ENCODE measurements at regions not wholly inside any gene's neighbourhood (a gene's known extent, or its start where the extent isn't known, plus 50 kb on each side); places are given as distances from the start of the nearest gene placed in this dataset.
"Not testable (repeated sequence)": the region's sequence is repeated elsewhere in the genome, so short reads cannot be mapped to it uniquely, and the experiment has no call there.

DNA sequence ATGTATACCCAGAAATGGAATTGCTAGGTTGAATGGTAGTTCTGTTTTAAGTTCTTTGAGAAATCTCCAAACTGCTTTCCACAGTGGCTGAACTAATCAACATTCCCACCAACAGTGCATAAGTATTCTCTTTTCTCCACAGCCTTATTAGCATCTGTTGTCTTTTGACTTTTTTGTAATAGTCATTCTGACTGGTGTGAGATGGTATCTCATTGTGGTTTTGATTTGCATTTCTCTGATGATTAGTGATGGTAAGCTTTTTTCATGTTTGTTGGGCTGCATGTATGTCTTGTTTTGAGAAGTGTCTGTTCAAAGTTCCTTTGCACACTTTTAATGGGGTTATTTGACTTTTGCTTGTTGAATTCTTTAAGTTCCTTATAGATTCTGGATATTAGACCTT lies 52.4 kb upstream of the EHHADH start:
- H3K9me3 ChIP-seq (ENCODE audit: control insufficient read depth, insufficient read depth, low read depth, low read length); H3K4me3 ChIP-seq (ENCODE audit: low read depth, low read length); H3K4me1 ChIP-seq (ENCODE audit: control insufficient read depth, insufficient read depth, low read length); POLR2A ChIA-PET; H3K27ac ChIP-seq (ENCODE audit: extremely low read depth, low read depth, low read length): not testable (repeated sequence)
- peaks cover 0 to 21% of the 10 kb centered on the region in 2 experiments; a peak in 1 of 3 replicates for H3K36me3 ChIP-seq (ENCODE audit: control insufficient read depth in 2 of 2, insufficient read depth in 1 of 2, low read length in 2 of 2)
- CTCF ChIA-PET: interaction anchor here (1.1 kb wide), 1 partner anchor 9 kb away, joined by 4 read pairs; no protein-coding TSS in a partner anchor

DNA sequence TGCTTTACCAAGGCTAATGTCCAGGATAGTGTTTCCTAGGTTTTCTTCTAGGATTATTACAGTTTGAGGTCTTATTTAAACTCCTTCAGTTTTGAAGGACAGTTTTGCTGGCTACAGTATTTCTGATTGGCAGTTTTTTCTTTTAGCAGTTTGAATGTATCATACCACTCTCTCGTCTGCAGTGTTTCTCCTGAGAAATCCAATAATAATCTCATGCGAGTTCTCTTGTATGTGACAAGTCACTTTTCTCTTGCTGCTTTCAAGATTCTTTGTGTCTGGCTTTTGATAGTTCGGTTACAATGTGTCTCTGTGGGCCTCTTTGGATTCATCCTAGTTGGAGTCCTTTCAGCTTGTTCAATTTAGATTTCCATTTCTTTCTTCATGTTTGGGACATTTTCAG lies 53.0 kb upstream of the EHHADH start:
- no peaks in the 10 kb centered on the region for H3K4me1 ChIP-seq (ENCODE audit: control insufficient read depth, insufficient read depth, low read length)
- no peak overlapping the region for H3K4me3 ChIP-seq (ENCODE audit: low read depth, low read length)
- TF ChIP-seq, protein P1, sequence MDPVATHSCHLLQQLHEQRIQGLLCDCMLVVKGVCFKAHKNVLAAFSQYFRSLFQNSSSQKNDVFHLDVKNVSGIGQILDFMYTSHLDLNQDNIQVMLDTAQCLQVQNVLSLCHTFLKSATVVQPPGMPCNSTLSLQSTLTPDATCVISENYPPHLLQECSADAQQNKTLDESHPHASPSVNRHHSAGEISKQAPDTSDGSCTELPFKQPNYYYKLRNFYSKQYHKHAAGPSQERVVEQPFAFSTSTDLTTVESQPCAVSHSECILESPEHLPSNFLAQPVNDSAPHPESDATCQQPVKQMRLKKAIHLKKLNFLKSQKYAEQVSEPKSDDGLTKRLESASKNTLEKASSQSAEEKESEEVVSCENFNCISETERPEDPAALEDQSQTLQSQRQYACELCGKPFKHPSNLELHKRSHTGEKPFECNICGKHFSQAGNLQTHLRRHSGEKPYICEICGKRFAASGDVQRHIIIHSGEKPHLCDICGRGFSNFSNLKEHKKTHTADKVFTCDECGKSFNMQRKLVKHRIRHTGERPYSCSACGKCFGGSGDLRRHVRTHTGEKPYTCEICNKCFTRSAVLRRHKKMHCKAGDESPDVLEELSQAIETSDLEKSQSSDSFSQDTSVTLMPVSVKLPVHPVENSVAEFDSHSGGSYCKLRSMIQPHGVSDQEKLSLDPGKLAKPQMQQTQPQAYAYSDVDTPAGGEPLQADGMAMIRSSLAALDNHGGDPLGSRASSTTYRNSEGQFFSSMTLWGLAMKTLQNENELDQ (tag by site-specific recombination; IDR thresholded peaks at IDR 0.05; ENCODE audit: low read depth): no peak
- TF ChIP-seq ZNF791 (tag by site-specific recombination; IDR thresholded peaks at IDR 0.05) (peak; percentile 88), SETDB1 (IDR thresholded peaks at IDR 0.05; ENCODE audit: insufficient read length, low read length) (peak; percentile 82)
- TF ChIP-seq, protein P2, sequence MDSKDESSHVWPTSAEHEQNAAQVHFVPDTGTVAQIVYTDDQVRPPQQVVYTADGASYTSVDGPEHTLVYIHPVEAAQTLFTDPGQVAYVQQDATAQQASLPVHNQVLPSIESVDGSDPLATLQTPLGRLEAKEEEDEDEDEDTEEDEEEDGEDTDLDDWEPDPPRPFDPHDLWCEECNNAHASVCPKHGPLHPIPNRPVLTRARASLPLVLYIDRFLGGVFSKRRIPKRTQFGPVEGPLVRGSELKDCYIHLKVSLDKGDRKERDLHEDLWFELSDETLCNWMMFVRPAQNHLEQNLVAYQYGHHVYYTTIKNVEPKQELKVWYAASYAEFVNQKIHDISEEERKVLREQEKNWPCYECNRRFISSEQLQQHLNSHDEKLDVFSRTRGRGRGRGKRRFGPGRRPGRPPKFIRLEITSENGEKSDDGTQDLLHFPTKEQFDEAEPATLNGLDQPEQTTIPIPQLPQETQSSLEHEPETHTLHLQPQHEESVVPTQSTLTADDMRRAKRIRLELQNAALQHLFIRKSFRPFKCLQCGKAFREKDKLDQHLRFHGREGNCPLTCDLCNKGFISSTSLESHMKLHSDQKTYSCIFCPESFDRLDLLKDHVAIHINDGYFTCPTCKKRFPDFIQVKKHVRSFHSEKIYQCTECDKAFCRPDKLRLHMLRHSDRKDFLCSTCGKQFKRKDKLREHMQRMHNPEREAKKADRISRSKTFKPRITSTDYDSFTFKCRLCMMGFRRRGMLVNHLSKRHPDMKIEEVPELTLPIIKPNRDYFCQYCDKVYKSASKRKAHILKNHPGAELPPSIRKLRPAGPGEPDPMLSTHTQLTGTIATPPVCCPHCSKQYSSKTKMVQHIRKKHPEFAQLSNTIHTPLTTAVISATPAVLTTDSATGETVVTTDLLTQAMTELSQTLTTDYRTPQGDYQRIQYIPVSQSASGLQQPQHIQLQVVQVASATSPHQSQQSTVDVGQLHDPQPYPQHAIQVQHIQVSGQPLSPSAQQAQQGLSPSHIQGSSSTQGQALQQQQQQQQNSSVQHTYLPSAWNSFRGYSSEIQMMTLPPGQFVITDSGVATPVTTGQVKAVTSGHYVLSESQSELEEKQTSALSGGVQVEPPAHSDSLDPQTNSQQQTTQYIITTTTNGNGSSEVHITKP (tag by site-specific recombination; IDR thresholded peaks at IDR 0.05): no peak
- POLR2A ChIA-PET: no interaction called here
- H3K27ac ChIP-seq (ENCODE audit: extremely low read depth, low read depth, low read length): no peak overlapping the region
- H3K36me3 ChIP-seq (ENCODE audit: control insufficient read depth in 2 of 2, insufficient read depth in 1 of 2, low read length in 2 of 2): peaks cover 0 to 21% of the 10 kb centered on the region in 2 experiments; a peak in 1 of 3 replicates
- CTCF ChIA-PET: interaction anchor here (0.8 to 1.7 kb wide), 3 partner anchors 10 to 49 kb away, joined by 4 read pairs; no protein-coding TSS in a partner anchor
- no peaks in the 10 kb centered on the region for H3K9me3 ChIP-seq (ENCODE audit: control insufficient read depth, insufficient read depth, low read depth, low read length)

DNA sequence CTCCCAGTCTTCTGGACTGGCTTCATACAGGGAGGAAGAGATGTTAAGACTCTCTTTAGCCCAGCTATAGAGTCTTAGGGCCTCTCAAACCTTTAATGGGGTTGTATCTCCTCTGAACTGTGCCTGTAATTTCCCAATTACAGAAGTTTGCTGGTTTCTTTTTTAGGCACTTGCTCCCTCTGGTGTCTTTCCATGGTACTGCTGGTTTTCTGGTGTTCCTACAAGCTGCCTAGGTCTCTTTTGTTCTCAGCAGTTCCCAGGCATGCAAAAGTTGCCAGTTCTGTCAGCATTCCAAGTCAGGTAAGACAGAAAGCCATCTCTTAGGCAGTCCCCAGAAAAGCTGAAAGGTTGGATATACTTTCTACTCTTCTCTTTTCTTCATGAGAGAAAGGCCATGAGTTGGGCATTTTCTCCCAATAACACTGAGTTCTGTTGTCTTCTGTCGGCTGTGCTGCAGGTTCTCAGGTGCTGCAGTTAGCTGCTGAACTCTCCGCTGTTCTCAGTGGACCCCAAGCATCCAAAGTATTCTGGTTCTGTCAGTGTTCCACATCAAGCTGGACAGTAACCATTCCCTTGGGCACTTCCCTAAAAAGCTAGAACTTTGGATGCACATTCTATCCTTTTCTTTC lies 54.4 kb upstream of the EHHADH start:
- Histone ChIP-seq H3K4me3 (ENCODE audit: low read depth, low read length) (no peak overlapping the region), H3K4me1 (ENCODE audit: control insufficient read depth, insufficient read depth, low read length) (no peaks in the 10 kb centered on the region), H3K9me3 (ENCODE audit: control insufficient read depth, insufficient read depth, low read depth, low read length) (no peaks in the 10 kb centered on the region), H3K36me3 (ENCODE audit: control insufficient read depth in 2 of 2, insufficient read depth in 1 of 2, low read length in 2 of 2) (peaks cover 0 to 21% of the 10 kb centered on the region in 2 experiments; a peak in 1 of 3 replicates), H3K27ac (ENCODE audit: extremely low read depth, low read depth, low read length) (no peak overlapping the region)
- POLR2A ChIA-PET: no interaction called here
- TF ChIP-seq MEIS1 (CRISPR knock-in tag; IDR thresholded peaks at IDR 0.05; ENCODE audit: borderline replicate concordance) (no peak), RBAK (tag by site-specific recombination; IDR thresholded peaks at IDR 0.05) (no peak), YY1 (tag by site-specific recombination; IDR thresholded peaks at IDR 0.05) (no peak), KLF10 (tag by site-specific recombination; IDR thresholded peaks at IDR 0.05) (no peak), ZNF654 (tag by site-specific recombination; IDR thresholded peaks at IDR 0.05; ENCODE audit: low read depth) (peak; percentile 49)
- TF ChIP-seq, protein P3, sequence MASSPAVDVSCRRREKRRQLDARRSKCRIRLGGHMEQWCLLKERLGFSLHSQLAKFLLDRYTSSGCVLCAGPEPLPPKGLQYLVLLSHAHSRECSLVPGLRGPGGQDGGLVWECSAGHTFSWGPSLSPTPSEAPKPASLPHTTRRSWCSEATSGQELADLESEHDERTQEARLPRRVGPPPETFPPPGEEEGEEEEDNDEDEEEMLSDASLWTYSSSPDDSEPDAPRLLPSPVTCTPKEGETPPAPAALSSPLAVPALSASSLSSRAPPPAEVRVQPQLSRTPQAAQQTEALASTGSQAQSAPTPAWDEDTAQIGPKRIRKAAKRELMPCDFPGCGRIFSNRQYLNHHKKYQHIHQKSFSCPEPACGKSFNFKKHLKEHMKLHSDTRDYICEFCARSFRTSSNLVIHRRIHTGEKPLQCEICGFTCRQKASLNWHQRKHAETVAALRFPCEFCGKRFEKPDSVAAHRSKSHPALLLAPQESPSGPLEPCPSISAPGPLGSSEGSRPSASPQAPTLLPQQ (tag by site-specific recombination; IDR thresholded peaks at IDR 0.05): no peak
- CTCF ChIA-PET: interaction anchor here (0.7 to 1.7 kb wide), 12 partner anchors 8 to 474 kb away, joined by 3 to 6 read pairs (median 4); no protein-coding TSS in a partner anchor

All from HEK293 (cell line).